GM10266 (cell line): ENCODE measurements at regions not wholly inside any gene's neighbourhood (a gene's known extent, or its start where the extent isn't known, plus 50 kb on each side); places are given as distances from the start of the nearest gene placed in this dataset.

Source experiments
- DNase-seq: peaks from one replicate; pipeline ENCODE4 v3.0.0; 2012; ENCODE audit errors: extremely low spot score
- CTCF ChIP-seq: IDR thresholded peaks from 2 replicates; pipeline ENCODE4 v1.5.1; 2012; ENCODE audit warnings: mild to moderate bottlenecking, low read depth; ENCODE audit not compliant: control insufficient read depth, insufficient read depth; ENCODE audit errors: missing control alignments

- no peak for DNase-seq
- no peak for TF ChIP-seq CTCF
Observed at GRCh38 chr21:18151046-18151445, 93.6 kb upstream of the CHODL start.

- no peak for DNase-seq
- no peak for TF ChIP-seq CTCF
Observed at GRCh38 chr21:18148401-18148800, 96.2 kb upstream of the CHODL start.

- TF ChIP-seq CTCF: no peak
- no peak for DNase-seq
Observed at GRCh38 chr21:18147678-18148077, 97.0 kb upstream of the CHODL start.

- no peak for DNase-seq
- no peak for TF ChIP-seq CTCF
Observed at GRCh38 chr21:18146820-18147219, 97.8 kb upstream of the CHODL start.

GRCh38 chr21:18144339-18144738 is 100.3 kb upstream of the CHODL start:
- no peak for DNase-seq
- no peak for TF ChIP-seq CTCF

GRCh38 chr21:18142655-18143054 is 102.0 kb upstream of the CHODL start:
- DNase-seq: no peak
- TF ChIP-seq CTCF: no peak

GRCh38 chr21:18138507-18138906 is 106.1 kb upstream of the CHODL start:
- no peak for DNase-seq
- no peak for TF ChIP-seq CTCF

- no peak for TF ChIP-seq CTCF
- DNase-seq: no peak
Observed at GRCh38 chr21:18129526-18129925, 115.1 kb upstream of the CHODL start.
